HG02852 (cell line): ENCODE measurements at regions not wholly inside any gene's neighbourhood (a gene's known extent, or its start where the extent isn't known, plus 50 kb on each side); places are given as distances from the start of the nearest gene placed in this dataset.
"Not testable (repeated sequence)": the region's sequence is repeated elsewhere in the genome, so short reads cannot be mapped to it uniquely, and the experiment has no call there.

Experiments
- ATAC-seq: cut with Tn5 transposase; IDR thresholded peaks from one replicate; pipeline ENCODE4 v1.9.1; 2021; ENCODE audit warnings: mild to moderate bottlenecking, moderate library complexity; ENCODE audit not compliant: unreplicated experiment

DNA sequence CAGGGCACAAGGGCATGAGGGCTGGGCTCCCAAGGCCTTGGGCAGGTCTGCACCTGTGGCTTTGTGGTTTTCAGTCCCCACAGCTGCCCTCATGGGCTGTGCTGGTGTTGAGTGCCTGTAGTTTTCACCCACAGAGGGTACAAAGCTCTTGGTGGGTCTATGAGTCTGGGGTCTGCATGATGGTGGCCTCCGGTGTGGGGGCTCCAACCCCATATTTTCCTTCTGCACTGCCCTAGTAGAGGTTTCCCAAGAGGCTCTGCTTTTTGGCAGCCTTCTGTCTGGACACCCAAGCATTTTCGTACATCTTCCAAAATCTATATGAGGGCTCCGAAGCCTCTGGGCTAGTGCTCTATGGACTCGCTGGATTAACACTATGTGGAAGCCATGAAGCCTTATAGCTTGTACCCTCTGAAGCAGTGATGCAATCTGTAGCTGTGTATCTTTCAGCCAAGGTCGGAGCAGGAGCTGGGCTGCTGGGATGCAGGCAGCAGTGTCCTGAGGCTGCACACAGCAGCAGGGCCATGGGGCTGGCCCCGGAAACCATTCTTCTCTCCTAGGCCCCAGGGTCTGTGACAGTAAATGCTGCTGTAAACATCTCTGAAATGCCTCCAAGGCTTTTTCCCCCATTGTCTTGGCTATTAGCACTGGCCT lies 240.3 kb downstream of the CWH43 start:
- ATAC-seq, result not testable (repeated sequence)

DNA sequence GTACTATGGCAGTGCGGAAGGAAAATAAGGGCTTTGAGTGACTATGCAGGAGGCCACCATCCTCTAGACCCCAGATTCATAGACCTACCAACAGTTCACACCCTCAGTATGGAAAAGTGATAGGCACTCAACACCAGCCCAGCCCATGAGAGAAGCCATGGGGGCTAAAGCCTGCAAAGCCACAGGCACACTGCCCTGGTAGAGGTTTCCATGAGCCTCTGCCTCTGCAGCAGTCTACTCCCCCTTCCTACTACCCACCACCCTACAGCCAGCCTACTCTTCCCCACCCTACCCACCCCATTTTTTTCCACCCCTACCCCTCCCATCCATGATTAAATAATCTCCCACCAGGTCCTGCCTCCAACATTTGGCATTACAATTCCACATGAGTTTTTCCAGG lies 241.9 kb downstream of the CWH43 start:
- ATAC-seq, result not testable (repeated sequence)

GRCh38 chr4:49229243-49229642 lies 243.2 kb downstream of the CWH43 start:
- not testable (repeated sequence) for ATAC-seq

GRCh38 chr4:49229713-49230112 lies 243.6 kb downstream of the CWH43 start:
- ATAC-seq, result not testable (repeated sequence)

DNA sequence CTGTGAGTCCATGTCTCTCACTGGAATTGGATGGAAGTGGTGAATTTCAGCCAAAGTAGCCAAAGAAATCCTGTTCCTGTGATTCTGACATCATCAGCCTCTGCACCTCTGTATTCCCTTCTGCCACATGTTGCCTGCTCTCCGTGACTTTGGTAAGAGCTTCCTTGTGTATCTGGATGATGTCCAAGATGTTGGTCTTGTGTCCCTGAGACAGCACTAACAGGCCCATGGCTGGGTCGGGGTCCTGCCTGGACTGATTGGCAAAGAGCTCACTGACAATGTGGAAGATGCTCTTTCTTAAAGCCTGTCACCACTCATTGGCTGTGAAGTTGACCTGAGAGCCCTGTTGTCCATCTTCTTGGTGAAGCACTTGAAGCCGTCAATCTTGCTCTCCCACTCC lies 247.3 kb downstream of the CWH43 start:
- not testable (repeated sequence) for ATAC-seq

DNA sequence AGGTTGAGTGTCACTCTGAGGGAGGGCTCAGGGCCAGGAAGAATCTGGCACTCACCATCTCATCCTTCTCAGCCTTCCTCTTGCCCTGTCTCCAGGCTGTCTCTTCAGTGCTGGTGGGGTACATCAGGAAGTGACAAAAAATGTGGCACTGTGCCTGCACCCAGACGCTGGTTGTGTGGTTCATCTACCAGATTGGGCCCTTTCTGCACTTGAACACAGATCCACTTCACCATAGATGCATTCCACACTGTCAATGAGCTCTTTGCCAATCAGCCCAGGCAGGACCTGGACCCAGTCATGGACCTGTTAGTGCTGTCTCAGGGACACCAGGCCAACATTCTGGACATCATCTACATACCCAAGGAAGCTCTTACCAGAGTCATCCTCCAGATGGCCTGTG lies 247.7 kb downstream of the CWH43 start:
- ATAC-seq, result not testable (repeated sequence)

DNA sequence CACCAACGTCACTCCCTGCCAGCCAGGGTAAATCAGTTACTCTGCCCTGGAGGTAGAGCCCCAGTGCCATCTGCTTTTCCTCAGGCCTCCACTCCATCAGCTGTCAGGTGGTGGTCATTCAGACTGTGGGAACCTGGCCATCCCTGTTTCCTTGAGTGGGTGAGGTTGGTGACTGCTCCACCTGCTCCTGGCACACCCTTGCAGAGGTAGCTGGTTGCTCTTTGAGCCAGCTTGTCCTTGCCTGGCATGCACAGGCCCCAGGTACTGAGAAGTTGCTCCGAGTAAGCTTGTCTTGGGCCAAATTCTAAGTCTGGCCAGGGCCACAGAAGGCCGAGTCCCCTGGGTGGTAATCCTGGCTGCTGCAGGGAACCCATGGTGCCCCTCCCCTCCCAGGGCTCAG lies 248.3 kb downstream of the CWH43 start:
- ATAC-seq, result not testable (repeated sequence)

DNA sequence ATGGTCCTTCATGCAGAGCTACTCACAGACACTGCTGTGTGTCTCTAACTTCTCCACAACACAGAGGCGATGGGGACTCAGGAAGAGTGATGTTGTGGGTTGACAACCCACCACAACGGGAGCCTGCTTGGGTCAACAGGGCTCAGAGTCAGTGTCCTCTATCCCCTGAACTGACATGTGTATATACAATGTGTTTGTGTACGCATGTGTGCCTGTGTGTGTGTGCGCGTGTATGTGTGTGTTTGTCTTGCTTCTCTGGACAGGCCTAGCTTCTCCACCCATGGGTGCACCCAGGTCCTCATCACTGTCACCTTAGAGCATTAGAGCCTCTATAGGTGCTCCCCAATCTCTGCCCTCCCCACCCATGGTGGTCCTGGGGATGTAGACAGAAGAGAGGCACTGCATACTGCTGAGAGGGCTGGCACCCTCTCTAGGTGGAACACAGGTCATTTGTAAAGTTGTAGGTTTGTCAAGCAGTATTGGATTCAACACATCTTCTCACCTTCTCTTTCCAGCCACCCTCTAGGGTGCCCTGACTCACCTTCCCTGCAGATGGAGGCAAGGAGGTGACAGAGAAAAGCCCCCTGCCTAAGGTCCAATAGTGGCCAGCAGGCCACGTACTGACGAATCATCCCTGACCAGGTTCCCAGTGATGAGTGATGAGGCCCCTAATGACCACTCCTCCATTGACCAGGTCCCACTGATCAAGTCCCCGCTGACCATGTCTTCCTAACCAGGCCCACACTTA lies 249.5 kb downstream of the CWH43 start:
- ATAC-seq, result not testable (repeated sequence)

DNA sequence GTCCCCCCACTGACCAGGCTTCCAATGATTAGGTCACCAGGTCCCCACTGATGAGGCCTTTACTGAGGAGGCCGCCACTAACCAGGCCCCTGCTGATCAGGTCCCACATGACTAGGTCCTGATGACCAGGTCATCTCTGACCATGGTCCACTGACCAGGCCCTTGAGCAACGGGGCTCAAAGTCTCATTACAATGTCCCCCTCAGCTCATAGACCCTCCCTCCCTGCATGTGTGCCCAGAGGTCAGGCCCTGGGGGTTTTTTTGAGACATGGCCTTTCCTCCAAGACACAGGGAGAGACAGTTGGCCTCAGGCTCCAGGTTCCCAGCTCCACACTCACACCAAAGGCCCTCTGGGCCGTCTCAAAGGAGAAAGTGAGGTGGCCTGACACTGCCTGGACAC lies 250.4 kb downstream of the CWH43 start:
- not testable (repeated sequence) for ATAC-seq

- not testable (repeated sequence) for ATAC-seq
Observed at GRCh38 chr4:49241295-49241694, 255.2 kb downstream of the CWH43 start.

DNA sequence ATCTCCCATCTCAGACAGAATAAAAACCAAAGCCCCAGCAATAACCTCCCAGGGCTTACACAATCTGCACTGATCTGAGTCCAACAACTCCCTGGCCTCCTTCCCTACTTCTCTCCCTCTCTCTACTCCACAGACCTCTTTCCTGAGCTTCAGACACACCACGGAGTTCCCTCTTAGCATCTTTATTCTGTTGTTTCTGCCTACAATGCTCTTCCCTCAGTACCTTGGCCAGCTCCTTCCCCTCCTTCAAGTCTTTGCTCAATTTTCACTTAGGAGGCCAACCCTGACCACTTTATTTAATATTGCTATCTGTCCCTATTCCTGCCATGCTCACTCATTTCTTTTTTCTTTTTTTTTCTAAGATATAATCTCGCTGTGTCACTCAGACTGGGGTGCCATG lies 276.7 kb downstream of the CWH43 start:
- ATAC-seq, result not testable (repeated sequence)

GRCh38 chr4:49270435-49270834 lies 284.4 kb downstream of the CWH43 start:
- ATAC-seq, result not testable (repeated sequence)

DNA sequence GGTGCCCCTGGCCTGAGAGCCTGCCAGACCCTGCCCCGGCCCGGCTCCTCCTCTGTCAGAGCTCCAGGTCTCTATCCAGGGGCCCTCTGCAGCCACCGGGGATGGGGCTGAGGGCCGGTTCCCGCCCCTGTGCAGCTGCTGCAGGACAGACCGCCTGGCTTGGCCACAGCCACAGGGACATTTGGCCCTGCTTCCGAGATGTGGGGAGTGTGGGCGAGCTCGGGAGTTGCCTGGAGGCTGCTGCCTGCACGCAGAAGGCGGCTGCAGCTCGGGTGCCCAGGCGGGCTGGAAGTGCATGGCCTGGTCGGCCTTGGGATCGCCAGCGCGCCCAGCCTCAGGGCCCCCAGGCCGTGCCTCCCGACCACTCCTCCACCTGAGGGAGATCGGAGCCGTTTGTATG lies 284.8 kb downstream of the CWH43 start:
- ATAC-seq, result not testable (repeated sequence)

DNA sequence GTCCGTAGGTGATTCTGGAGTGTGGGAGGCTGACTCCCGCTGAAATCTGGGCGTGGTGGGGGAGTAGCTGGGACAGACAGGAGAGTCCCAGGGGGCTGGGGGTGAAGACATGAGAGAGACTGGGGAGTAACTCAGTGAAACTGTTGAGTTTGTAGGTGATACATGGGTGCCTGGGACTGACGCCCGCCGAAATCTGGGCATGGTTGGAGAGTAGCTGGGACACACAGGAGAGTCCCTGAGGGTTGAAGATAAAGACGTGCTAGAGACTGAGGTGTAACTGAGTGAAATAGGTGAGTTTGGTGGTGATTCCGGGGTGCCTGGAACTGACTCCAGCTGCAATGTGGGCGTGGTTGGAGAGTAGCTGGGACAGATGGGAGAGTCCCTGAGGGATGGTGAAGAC lies 299.8 kb downstream of the CWH43 start:
- ATAC-seq, result not testable (repeated sequence)

- ATAC-seq, result not testable (repeated sequence)
Observed at GRCh38 chr4:49286926-49287745, 301.1 kb downstream of the CWH43 start.

DNA sequence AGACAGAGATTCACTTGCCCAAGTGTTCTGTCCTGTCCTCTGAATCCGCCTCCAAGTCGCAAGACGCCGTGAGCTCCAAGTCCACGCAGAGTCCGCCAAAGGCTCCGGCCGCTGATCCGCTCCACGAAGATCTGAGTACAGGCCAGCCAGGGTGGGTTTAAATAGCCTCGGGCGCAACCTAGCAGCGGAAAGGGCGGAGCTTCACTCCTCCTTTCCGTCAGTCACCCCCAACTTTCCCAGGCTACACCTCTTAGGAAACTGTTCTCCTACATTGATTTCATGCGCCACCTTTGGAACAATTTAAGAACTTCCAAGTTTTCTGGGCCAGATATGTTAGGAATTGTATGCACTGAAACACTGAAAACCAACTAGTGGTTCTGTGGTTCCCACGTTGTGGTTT lies 301.8 kb downstream of the CWH43 start:
- ATAC-seq, result not testable (repeated sequence)

GRCh38 chr4:49288796-49289195 lies 302.7 kb downstream of the CWH43 start:
- not testable (repeated sequence) for ATAC-seq

- ATAC-seq, result not testable (repeated sequence)
Observed at GRCh38 chr4:49314815-49315214, 328.7 kb downstream of the CWH43 start.

GRCh38 chr4:49320725-49321410 lies 334.8 kb downstream of the CWH43 start:
- ATAC-seq, result not testable (repeated sequence)

- ATAC-seq, result not testable (repeated sequence)
Observed at GRCh38 chr4:49321511-49322300, 335.6 kb downstream of the CWH43 start.
